GM08714 (cell line): ENCODE measurements at regions not wholly inside any gene's neighbourhood (a gene's known extent, or its start where the extent isn't known, plus 50 kb on each side); places are given as distances from the start of the nearest gene placed in this dataset.
"Not testable (repeated sequence)": the region's sequence is repeated elsewhere in the genome, so short reads cannot be mapped to it uniquely, and the experiment has no call there.

ENCODE experiments used
- H3K4me3 ChIP-seq: fragments of 200-500 bp; sonication (Bioruptor generic); 2 replicates; pipeline ENCODE4 v1.5.1; 2014; ENCODE audit warnings: mild to moderate bottlenecking, low read length, inconsistent platforms
- ZNF274 ChIP-seq: IDR thresholded peaks from 2 replicates; pipeline ENCODE4 v1.6.1; 2012; ENCODE audit warnings: mild to moderate bottlenecking, low read depth, low read length

GRCh38 chr1:189675712-189676244 is 801.9 kb downstream of the BRINP3 start:
- H3K4me3 ChIP-seq, result no peak overlapping the region
- TF ChIP-seq ZNF274, result no peak

- TF ChIP-seq ZNF274, result no peak
- H3K4me3 ChIP-seq, result no peak overlapping the region
Observed at GRCh38 chr1:189678779-189679178, 798.9 kb downstream of the BRINP3 start.

DNA sequence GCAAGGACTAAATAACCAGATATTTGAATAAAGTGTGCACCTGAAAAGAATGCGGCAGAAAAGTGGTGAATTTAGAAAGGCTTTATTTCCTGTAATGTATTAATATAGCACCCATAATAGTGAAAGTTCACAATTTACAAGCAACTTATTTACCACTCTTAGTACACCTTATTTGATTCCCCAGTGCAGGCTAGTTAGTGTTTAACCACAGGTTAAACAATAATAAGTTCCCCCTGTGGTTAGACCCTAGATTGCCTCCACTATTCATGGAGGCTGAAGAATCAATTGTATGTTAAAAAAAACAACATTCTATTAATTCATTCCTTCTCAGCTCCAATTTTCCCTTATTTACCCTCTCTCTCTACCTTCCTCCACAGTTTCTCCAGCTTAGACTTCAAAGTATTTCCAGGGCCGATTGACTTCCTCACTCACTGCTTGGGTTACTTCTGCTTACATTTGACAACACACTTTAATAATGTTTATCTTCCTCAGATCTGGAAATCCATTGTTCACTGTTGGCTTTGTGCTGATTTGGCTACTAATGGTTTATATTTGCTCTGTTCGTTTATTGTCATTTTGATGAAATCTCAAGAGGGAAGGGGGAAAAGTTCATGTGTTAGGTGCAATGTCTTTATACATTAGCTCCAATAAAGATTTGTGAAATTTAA is 796.3 kb downstream of the BRINP3 start:
- TF ChIP-seq ZNF274, result no peak
- no peak overlapping the region for H3K4me3 ChIP-seq

DNA sequence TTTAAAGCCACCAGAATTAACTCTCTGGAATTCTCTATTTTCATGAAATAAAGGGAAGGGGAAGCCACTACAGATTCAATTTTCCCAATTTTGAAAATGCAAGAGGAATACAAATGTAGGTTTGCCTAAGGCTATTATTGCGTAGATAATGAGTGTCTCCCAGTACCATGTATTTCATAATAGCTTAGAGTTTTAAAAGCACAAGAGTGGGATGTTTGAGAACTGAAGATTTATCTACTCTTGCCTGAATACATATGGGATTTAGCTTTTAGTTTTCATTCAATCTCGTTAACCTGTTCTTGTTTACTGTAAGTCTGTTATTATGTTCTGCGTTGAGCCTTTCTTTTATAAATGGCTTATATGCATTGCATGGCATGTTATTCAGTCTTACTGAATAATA is 795.1 kb downstream of the BRINP3 start:
- TF ChIP-seq ZNF274, result no peak
- no peak overlapping the region for H3K4me3 ChIP-seq

GRCh38 chr1:189686288-189686687 is 791.4 kb downstream of the BRINP3 start:
- no peak for TF ChIP-seq ZNF274
- H3K4me3 ChIP-seq, result no peak overlapping the region

DNA sequence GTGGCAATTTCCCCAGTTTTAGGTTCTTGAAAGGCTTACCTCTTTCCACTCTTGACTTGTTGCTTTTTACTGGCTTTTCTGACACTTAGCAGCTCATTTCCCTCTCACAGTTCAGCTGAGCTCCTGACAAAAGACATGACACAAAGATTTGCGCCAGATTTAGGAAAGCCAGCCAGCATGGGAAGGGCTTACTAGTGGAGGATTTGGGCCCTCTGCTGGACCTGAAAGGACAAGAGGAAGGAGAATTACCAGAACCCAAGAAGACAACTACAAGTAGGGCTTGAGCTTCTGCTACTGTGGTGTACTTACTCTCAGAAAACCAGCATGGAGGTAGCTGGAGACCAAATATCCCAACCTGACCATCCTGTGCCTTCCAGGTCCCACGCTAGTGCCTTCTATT is 784.5 kb downstream of the BRINP3 start:
- no peak for TF ChIP-seq ZNF274

GRCh38 chr1:189696297-189696696 is 781.4 kb downstream of the BRINP3 start:
- no peak overlapping the region for H3K4me3 ChIP-seq
- no peak for TF ChIP-seq ZNF274

More for the DNA sequence above, 784.5 kb downstream of the BRINP3 start:
- no peak overlapping the region for H3K4me3 ChIP-seq

DNA sequence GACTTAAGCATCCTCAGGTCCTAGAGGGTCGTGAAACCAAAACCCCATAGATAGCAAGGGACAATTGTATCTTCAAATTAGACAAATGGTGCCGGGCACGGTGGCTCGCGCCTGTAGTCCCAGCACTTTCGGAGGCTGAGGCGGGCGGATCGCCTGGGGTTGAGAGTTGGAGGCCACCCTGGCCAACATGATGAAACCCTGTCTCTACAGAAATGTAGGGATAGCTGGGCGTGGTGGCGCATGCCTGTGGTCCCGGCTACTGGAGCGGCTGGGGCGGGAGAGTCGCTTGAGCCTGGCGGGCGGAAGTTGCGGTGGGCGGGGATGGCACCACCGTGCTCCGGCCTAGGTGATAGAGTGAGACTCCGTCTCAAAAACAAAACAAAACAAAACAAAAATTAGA is 780.6 kb downstream of the BRINP3 start:
- H3K4me3 ChIP-seq, result no peak overlapping the region
- TF ChIP-seq ZNF274, result no peak

DNA sequence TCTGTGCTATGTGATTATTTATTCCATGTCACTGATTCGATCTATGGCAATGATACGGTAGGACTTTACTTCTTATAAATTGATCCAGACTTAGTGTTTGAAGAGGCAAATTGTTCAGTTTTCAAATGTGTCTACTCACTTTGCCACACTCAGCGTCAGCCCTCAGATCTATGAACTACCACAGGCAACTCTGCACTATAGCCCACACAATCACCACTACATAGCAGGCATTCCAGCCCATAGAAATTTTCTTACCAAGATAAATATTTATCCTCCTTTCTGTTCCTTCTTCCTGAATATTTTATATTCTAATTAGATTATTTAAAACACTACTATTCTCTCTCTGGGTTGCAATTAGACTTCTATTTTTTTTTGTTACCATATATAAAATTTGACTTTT is 776.1 kb downstream of the BRINP3 start:
- no peak overlapping the region for H3K4me3 ChIP-seq
- TF ChIP-seq ZNF274, result no peak

DNA sequence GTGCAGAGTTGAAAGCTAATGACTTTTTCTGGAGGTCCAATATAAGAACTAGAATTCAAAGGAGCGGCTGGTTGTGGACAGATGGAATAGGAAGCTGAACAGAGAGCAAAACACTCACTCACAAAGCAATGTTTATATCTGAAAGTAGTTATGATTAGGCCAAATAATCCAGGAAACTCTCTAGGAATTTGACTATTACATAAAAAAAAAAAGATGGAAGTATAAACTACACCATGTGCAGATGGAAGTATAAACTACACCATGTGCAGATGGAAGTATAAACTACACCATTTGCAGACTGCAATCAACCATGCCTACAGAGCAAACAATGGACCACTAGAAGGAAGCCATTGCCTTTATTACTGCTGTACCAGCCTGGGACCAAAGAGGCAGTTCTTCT is 771.1 kb downstream of the BRINP3 start:
- H3K4me3 ChIP-seq, result no peak overlapping the region
- TF ChIP-seq ZNF274, result no peak

- TF ChIP-seq ZNF274, result no peak
- H3K4me3 ChIP-seq, result no peak overlapping the region
Observed at GRCh38 chr1:189708674-189709073, 769.0 kb downstream of the BRINP3 start.

DNA sequence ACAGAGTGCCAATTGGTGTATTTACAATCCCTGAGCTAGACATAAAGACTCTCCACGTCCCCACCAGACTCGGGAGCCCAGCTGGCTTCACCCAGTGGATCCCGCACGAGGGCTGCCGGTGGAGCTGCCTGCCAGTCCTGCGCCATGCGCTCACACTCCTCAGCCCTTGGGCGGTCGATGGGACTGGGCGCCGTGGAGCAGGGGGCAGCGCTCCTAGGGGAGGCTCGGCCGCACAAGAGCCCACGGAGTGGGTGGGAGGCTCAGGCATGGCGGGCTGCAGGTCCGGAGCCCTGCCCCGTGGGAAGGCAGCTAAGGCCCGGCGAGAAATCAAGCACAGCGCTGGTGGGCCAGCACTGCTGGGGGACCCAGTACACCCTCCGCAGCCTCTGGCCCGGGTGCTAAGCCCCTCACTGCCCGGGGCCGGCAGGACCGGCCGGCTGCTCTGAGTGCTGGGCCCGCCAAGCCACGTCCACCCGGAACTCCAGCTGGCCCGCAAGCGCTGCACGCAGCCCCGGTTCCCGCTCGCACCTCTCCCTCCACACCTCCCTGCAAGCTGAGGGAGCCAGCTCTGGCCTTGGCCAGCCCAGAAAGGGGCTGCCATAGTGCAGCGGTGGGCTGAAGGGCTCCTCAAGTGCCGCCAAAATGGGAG is 759.4 kb downstream of the BRINP3 start:
- H3K4me3 ChIP-seq, result not testable (repeated sequence)

- no peak for TF ChIP-seq ZNF274
- no peak overlapping the region for H3K4me3 ChIP-seq
Observed at GRCh38 chr1:189726806-189727205, 750.9 kb downstream of the BRINP3 start.

- H3K4me3 ChIP-seq, result no peak overlapping the region
- no peak for TF ChIP-seq ZNF274
Observed at GRCh38 chr1:189751311-189751710, 726.4 kb downstream of the BRINP3 start.

- no peak for TF ChIP-seq ZNF274
Observed at GRCh38 chr1:189752461-189752995, 725.1 kb downstream of the BRINP3 start.

GRCh38 chr1:189755100-189755499 is 722.6 kb downstream of the BRINP3 start:
- not testable (repeated sequence) for H3K4me3 ChIP-seq

More at GRCh38 chr1:189752461-189752995, 725.1 kb downstream of the BRINP3 start:
- H3K4me3 ChIP-seq, result no peak overlapping the region
